ENCODE measurements at regions not wholly inside any gene's neighbourhood (a gene's known extent, or its start where the extent isn't known, plus 50 kb on each side); places are given as distances from the start of the nearest gene placed in this dataset.
"Not testable (repeated sequence)": the region's sequence is repeated elsewhere in the genome, so short reads cannot be mapped to it uniquely, and the experiment has no call there.

GRCh38 chr6:102942206-102942605, 1548.7 kb downstream of the GRIK2 start:
- TF ChIP-seq, protein P1, sequence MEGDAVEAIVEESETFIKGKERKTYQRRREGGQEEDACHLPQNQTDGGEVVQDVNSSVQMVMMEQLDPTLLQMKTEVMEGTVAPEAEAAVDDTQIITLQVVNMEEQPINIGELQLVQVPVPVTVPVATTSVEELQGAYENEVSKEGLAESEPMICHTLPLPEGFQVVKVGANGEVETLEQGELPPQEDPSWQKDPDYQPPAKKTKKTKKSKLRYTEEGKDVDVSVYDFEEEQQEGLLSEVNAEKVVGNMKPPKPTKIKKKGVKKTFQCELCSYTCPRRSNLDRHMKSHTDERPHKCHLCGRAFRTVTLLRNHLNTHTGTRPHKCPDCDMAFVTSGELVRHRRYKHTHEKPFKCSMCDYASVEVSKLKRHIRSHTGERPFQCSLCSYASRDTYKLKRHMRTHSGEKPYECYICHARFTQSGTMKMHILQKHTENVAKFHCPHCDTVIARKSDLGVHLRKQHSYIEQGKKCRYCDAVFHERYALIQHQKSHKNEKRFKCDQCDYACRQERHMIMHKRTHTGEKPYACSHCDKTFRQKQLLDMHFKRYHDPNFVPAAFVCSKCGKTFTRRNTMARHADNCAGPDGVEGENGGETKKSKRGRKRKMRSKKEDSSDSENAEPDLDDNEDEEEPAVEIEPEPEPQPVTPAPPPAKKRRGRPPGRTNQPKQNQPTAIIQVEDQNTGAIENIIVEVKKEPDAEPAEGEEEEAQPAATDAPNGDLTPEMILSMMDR (IDR thresholded peaks at IDR 0.05) = no peak
- ChIA-PET CTCF (no interaction called here), POLR2A (no interaction called here)
- H3K27ac Mint-ChIP-seq = no peak overlapping the region
- no peaks in the 10 kb centered on the region for H3K36me3 Mint-ChIP-seq (ENCODE audit: low read depth)
- H3K4me1 Mint-ChIP-seq (ENCODE audit: low read depth) = no peaks in the 10 kb centered on the region
- ATAC-seq (no peak), DNase-seq (no peak)
- no peaks in the 10 kb centered on the region for H3K27me3 Mint-ChIP-seq
- peaks cover 6% of the 10 kb centered on the region for H3K9me3 Mint-ChIP-seq
- no peak overlapping the region for H3K4me3 Mint-ChIP-seq
- intact Hi-C loops (cut with micrococcal nuclease) = no loop called here

DNA sequence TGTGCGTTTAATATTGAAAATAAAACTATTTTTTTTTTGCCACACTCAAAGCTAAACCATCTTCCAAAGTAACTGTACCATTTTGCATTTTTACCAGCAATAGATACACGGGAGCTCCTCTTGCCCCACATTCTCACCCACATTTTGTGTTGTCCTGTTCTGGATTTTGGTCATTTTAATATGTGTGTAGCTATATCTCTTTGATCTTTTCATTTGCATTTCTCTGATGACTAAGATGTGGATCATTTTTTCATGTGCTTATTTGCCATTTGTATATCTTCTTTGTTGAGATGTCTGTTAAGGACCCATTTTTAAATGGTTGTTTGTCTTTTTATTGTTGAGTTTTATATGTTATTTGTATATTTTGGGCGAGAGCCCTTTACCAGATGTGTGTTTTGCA, 1543.5 kb downstream of the GRIK2 start:
- no peaks in the 10 kb centered on the region for H3K36me3 Mint-ChIP-seq (ENCODE audit: low read depth)
- POLR2A ChIA-PET = no interaction called here
- no peak overlapping the region for H3K27ac Mint-ChIP-seq
- TF ChIP-seq, protein P1 (IDR thresholded peaks at IDR 0.05) = no peak
- H3K4me1 Mint-ChIP-seq (ENCODE audit: low read depth) = no peaks in the 10 kb centered on the region
- DNase-seq = no peak
- no peak for ATAC-seq
- intact Hi-C loops (cut with micrococcal nuclease) = no loop called here
- no peak overlapping the region for H3K4me3 Mint-ChIP-seq
- CTCF ChIA-PET = no interaction called here
- no peaks in the 10 kb centered on the region for H3K27me3 Mint-ChIP-seq
- H3K9me3 Mint-ChIP-seq = peaks cover 2% of the 10 kb centered on the region

- intact Hi-C loops (cut with micrococcal nuclease) = no loop called here
- Mint-ChIP-seq H3K9me3 (peaks cover 2% of the 10 kb centered on the region), H3K4me1 (ENCODE audit: low read depth) (no peaks in the 10 kb centered on the region), H3K4me3 (no peak overlapping the region), H3K27ac (no peak overlapping the region), H3K36me3 (ENCODE audit: low read depth) (no peaks in the 10 kb centered on the region), H3K27me3 (no peaks in the 10 kb centered on the region)
- CTCF ChIA-PET = no interaction called here
- TF ChIP-seq, protein P1 (IDR thresholded peaks at IDR 0.05) = no peak
- DNase-seq (no peak), ATAC-seq (no peak)
- POLR2A ChIA-PET = no interaction called here
Measured at GRCh38 chr6:102928109-102928508, 1534.6 kb downstream of the GRIK2 start.

DNA sequence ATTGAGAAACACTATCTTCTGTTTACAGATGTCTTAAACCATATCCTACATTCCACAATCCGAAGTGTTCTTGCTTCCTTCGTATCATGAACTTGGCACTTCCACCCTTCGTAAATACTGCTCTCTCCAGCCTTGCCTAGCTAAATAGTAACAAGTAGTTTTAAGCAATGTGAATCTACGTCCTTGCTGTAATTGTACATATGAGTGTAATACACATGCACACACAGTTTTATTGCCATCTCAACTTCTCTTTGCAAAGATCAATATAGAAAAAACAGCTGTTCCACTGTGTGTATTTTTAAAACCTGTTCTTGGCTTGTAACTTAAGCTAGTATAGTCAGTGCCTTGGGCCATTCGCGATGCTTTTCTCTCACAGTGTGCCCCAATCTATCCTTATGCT, 1524.7 kb downstream of the GRIK2 start:
- intact Hi-C loops (cut with micrococcal nuclease) = no loop called here
- H3K36me3 Mint-ChIP-seq (ENCODE audit: low read depth) = no peaks in the 10 kb centered on the region
- no peak overlapping the region for H3K27ac Mint-ChIP-seq
- ATAC-seq (no peak), DNase-seq (no peak)
- TF ChIP-seq, protein P1 (IDR thresholded peaks at IDR 0.05) = no peak
- H3K27me3 Mint-ChIP-seq = no peaks in the 10 kb centered on the region
- ChIA-PET POLR2A (no interaction called here), CTCF (no interaction called here)
- H3K9me3 Mint-ChIP-seq = peaks cover 7% of the 10 kb centered on the region
- H3K4me1 Mint-ChIP-seq (ENCODE audit: low read depth) = no peaks in the 10 kb centered on the region
- no peak overlapping the region for H3K4me3 Mint-ChIP-seq

DNA sequence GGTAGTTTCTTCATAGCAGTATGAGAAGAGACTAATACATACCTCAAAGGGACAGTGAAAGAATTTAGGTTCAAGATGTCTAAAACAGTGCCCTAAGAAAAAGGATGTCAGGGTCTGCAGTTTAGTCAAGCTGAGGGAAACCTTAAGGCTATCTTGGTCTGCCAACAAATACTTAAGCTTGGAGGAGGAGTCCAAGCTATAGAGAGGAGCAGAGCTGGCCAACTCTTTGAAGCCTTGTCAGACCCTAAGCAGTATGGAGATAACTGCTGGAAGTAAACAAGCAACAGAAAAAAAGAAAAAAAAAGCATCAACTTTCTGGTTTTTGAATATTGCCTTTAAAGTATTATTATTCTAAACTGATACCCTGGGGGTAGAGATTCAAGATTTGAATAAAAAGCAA, 1518.1 kb downstream of the GRIK2 start:
- no peaks in the 10 kb centered on the region for H3K27me3 Mint-ChIP-seq
- no peaks in the 10 kb centered on the region for H3K9me3 Mint-ChIP-seq
- no peak overlapping the region for H3K4me3 Mint-ChIP-seq
- TF ChIP-seq, protein P1 (IDR thresholded peaks at IDR 0.05) = no peak
- CTCF ChIA-PET = no interaction called here
- intact Hi-C loops (cut with micrococcal nuclease) = no loop called here
- DNase-seq (no peak), ATAC-seq (no peak)
- no peak overlapping the region for H3K27ac Mint-ChIP-seq
- POLR2A ChIA-PET = no interaction called here
- no peaks in the 10 kb centered on the region for H3K4me1 Mint-ChIP-seq (ENCODE audit: low read depth)
- no peaks in the 10 kb centered on the region for H3K36me3 Mint-ChIP-seq (ENCODE audit: low read depth)

- H3K27ac Mint-ChIP-seq; ATAC-seq; H3K4me1 Mint-ChIP-seq (ENCODE audit: low read depth); H3K27me3 Mint-ChIP-seq; intact Hi-C loops (cut with micrococcal nuclease); H3K36me3 Mint-ChIP-seq (ENCODE audit: low read depth); CTCF ChIA-PET; H3K4me3 Mint-ChIP-seq; DNase-seq; H3K9me3 Mint-ChIP-seq; POLR2A ChIA-PET: not testable (repeated sequence)
Measured at GRCh38 chr6:102910701-102911139, 1517.2 kb downstream of the GRIK2 start.

Data from activated CD8-positive, alpha-beta T cell treated with anti-CD3 and anti-CD28 coated beads for 36 hours (primary cell).